Testis (tissue), 2 donors: ENCODE measurements at regions not wholly inside any gene's neighbourhood (a gene's known extent, or its start where the extent isn't known, plus 50 kb on each side); places are given as distances from the start of the nearest gene placed in this dataset.

ENCODE experiments used
- POLR2A ChIP-seq: fragments of 450-650 bp; IDR thresholded peaks from one replicate; pipeline ENCODE4 v1.6.1; 2017; ENCODE audit warnings: antibody characterized with exemption, mild to moderate bottlenecking, moderate library complexity
- TF ChIP-seq, protein P1 (sequence below), 3 experiments: fragments of 450-650 bp in 2 of 3; fragments of 200-600 bp in 1 of 3; sonication (generic) in 1 of 3; IDR thresholded peaks; one replicate each; pipeline ENCODE4 v1.5.1; 2016 to 2019; ENCODE audit warnings: antibody characterized with exemption in 3 of 3, mild to moderate bottlenecking in 2 of 3, moderate library complexity in 1 of 3

- TF ChIP-seq, protein P1, sequence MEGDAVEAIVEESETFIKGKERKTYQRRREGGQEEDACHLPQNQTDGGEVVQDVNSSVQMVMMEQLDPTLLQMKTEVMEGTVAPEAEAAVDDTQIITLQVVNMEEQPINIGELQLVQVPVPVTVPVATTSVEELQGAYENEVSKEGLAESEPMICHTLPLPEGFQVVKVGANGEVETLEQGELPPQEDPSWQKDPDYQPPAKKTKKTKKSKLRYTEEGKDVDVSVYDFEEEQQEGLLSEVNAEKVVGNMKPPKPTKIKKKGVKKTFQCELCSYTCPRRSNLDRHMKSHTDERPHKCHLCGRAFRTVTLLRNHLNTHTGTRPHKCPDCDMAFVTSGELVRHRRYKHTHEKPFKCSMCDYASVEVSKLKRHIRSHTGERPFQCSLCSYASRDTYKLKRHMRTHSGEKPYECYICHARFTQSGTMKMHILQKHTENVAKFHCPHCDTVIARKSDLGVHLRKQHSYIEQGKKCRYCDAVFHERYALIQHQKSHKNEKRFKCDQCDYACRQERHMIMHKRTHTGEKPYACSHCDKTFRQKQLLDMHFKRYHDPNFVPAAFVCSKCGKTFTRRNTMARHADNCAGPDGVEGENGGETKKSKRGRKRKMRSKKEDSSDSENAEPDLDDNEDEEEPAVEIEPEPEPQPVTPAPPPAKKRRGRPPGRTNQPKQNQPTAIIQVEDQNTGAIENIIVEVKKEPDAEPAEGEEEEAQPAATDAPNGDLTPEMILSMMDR (IDR thresholded peaks at IDR 0.05), result no peak
- no peak for TF ChIP-seq POLR2A
Observed at GRCh38 chr3:59280113-59280512, 230.3 kb upstream of the CFAP20DC start.
